ENCODE measurements at regions not wholly inside any gene's neighbourhood (a gene's known extent, or its start where the extent isn't known, plus 50 kb on each side); places are given as distances from the start of the nearest gene placed in this dataset.

GRCh38 chr20:24718277-24718676 lies 230.8 kb upstream of the CST7 start:
- DNase-seq (ENCODE audit: low read depth) = no peak

DNA sequence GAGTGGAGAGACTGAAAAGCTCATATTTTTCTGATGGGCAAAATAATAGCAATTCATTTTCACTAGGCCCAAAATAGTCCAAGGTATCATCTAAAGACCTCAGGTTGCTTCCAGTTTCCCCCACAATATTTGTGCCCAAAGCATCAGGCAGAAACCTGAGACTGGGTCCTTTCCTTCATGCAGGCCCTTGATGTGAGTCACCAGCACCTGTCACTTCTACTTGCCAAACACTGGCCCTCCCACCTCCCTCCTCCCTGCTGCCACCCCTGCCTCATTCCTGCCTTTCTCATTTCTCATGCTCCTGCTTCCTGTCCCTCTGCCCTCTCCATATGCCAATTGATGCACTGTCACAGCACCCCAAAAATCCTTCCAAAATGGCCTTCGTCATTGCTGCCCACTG lies 230.4 kb upstream of the CST7 start:
- DNase-seq (ENCODE audit: low read depth) = no peak

GRCh38 chr20:24720957-24721356 lies 228.1 kb upstream of the CST7 start:
- DNase-seq (ENCODE audit: low read depth) = no peak

DNA sequence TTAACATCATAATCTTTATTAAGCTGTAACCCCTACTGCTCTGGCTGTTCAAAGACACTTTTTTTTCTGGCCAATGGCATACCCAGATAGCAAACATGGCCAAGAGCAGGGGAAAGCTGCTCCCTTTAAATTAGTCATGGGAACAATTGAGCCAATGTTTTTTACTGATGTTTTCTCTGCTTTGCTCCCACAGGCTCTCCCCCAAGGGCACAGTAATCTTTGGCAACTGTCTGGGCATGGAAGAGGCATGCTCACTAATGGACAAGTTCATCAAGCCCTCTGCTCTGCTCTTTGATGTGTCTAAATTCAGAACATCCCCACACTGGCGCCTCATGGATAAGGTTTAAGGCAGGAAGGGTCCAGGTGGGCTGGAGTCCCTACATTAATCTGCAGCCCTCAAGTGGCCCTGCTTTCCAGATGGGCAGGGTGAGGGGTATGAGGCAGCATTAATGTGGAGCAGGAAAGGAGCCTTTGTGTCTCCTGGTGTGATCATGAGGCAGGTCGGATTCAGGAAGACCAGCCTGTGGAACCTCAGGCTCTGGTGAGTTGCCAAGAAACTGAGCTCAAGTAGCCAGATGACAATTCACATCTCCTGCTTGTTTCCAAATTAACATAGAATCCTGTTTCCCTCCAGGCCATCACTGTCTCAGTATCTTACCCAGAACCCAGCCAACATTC lies 227.0 kb upstream of the CST7 start:
- DNase-seq (ENCODE audit: low read depth) = no peak

- no peak for DNase-seq (ENCODE audit: low read depth)
Observed at GRCh38 chr20:24722586-24722985, 226.5 kb upstream of the CST7 start.

- DNase-seq (ENCODE audit: low read depth) = no peak
Observed at GRCh38 chr20:24723186-24723585, 225.9 kb upstream of the CST7 start.

DNA sequence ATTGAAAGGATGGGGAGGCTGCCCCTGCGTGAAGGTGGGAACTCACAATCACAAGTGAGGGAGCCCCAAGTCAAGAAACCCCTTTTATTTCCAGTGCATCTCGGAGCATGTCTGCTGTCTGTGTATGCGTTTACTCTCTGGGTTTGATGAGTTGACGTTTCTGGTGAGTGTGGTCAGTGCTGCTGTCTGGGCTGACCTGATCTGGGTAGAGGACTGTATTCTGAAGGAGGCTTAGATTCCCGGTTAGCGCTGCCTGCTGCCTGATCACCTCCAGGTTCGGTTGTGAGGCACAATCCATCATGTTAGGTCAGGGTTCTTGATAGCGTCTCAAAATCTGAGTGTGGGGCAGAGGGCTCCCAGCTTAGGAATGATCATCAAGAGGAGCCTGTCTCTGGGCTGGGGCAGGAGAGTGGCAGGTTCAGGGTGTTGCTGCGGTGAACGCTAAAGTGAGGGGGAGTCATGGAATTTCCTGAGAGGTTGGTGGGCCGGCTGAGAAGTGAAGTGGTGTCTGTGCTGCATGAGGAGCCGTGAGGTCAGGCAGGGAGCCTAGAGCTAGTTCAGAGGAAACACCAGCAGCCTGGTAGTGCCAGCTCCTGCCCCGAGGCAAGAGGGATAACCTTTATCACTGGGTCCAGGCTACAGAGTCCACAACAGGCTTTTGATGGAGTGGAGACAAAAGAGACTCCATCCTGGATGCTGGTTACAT lies 225.3 kb upstream of the CST7 start:
- no peak for DNase-seq (ENCODE audit: low read depth)

DNA sequence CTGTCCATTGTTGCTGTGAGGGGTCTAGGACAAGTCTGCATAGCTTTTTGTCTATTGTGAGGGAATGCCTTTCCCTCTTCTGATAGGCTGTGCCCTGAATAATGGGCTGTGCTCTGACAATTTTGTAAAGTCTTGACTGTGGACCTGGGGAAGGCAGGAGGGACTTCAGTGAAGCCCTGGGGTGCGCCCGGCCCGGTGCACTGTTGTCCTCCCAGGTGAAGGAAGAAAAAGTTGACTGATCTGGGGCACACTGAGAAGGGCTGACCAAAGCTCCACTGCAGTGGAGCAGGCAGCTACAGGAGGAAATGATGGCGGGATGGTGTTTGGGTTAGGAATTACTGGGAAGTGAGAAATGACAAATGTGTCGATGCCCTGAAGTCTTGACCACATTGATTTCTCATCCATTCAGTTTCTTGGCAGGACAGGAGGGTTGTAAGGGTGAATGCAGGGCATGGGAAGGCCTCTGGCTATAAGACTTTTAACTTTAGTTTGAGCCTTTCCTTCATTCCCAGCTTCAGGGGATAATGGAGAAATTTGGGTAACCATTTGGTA lies 224.0 kb upstream of the CST7 start:
- DNase-seq (ENCODE audit: low read depth) = no peak

DNA sequence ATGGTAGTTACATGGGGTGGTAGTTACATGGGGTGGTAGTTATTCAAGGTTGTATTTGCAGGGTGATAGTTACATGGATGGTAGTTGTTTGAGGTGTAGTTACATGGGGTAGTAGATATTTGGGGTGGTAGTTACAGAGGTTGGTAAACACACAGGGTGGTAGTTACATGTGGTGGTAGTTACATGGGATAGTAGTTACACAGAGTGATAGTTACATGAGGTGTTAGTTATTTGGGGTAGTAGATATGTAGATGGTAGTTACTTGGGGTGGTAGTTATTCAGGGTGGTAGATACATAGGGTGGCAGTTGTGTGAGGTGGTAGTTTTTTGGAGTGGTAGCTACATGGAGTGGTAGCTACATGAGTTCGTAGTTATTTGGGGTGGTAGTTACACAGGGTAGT lies 221.3 kb upstream of the CST7 start:
- no peak for DNase-seq (ENCODE audit: low read depth)

- no peak for DNase-seq (ENCODE audit: low read depth)
Observed at GRCh38 chr20:24729896-24730605, 219.0 kb upstream of the CST7 start.

- no peak for DNase-seq (ENCODE audit: low read depth)
Observed at GRCh38 chr20:24730750-24731149, 218.3 kb upstream of the CST7 start.

GRCh38 chr20:24731312-24731711 lies 217.8 kb upstream of the CST7 start:
- no peak for DNase-seq (ENCODE audit: low read depth)

DNA sequence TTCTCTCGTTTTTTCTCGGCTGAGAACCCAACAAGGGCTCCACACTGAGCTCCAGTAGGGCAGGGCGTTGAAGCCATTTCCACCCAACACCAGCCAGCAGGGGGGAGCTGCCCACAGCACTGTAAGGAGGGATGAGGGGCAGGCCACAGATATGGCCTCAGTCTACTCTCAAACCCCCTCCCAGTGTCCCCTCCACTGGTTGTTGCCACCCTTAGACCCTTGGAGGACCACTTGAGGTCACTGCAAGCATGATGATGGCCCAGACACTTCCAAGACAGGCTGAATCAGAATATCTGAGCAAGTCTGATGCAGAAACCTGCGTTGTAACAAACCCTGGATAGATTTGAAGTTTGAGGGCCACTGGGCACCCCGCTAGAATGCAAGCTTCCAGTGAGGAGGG lies 217.0 kb upstream of the CST7 start:
- DNase-seq (ENCODE audit: low read depth) = no peak

DNA sequence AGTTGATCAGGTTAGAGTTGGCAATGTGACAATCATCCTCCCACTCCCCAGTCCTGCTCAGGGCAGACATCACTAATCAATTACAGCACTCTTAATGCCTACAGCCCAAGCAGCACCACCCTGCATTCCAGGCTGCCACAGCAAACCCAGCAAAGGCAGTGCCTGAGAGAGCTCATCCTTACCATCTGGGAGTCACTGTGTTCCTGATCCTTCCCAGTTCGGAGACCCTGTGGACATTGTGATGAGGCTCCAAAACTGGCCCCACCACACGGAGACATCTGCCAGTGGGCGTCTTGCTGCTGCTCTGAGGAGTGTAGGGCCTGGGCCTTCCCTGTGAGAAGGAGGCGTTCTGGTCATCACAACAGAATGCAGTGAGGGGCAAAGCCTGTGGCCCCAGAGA lies 216.5 kb upstream of the CST7 start:
- DNase-seq (ENCODE audit: low read depth) = no peak

DNA sequence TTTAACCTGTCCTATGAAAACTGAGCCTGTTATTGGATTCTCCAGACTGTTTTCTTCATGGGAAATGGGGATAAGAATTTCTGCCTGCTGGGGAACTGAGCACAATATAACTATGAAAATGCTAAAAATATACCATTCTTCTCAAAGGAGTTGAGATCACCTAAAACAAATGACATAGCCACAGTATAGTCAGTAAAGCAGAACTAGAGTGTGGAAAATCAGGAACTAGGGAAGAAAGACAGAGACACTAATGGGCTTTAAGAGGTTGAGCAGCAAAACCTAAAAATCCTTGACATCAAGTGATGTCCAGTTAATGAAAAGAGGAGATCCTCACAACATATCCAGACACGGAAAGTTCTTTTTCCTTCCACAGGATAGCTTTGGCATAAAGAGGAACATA lies 215.7 kb upstream of the CST7 start:
- no peak for DNase-seq (ENCODE audit: low read depth)

DNA sequence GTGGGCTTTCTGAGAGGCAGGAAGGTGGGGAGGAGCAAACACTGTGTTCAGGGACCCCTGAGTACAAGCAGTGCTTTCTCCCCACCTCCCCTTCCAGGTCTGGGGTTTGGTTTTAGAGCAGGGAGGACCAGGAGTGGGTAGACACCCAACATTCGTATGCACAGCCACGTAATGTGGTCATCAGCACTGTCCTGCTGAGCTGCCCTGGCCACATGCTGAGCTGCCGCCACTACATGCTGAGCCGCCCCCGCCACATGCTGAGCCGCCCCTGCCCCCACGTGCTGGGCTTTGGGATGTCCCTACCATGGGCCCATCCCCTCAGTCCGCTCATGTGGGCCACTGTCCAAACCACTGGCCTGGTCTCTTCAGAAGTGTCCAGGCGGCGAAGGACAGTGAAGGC lies 214.9 kb upstream of the CST7 start:
- no peak for DNase-seq (ENCODE audit: low read depth)

- DNase-seq (ENCODE audit: low read depth) = no peak
Observed at GRCh38 chr20:24735263-24735662, 213.8 kb upstream of the CST7 start.

DNA sequence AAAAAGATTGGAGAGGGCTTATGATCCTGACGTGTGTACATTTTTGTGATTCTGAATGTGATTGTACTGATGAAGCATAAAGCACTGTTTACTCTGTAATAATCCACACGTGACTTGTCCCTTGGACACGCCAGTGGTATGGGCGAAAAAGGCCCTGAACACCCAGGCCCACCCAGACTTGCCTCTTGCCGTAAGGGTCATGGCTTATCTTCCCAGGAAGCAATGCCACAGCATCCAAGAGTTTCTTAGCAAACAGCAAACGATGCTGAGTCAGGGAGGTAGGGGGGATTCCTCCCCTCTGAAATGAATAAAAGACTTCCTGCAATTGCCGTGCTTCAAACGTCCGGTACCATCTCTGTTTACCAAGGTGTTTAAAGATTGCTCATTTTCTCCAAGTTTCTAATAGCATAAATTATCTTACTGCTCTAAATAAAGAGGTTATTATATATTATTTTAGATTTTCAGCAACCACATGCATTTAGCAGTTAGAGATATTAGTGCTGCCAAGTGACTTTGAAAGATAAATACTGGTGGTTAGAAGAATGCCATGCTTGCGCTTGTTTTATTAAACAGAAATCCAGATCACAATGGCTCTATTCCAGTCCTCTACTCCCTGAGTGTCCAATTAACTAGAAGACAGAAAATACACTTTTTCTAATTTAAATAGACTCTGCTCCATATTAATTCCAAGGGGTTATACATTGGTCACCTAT lies 212.8 kb upstream of the CST7 start:
- no peak for DNase-seq (ENCODE audit: low read depth)

GRCh38 chr20:24736844-24737211 lies 212.2 kb upstream of the CST7 start:
- no peak for DNase-seq (ENCODE audit: low read depth)

DNA sequence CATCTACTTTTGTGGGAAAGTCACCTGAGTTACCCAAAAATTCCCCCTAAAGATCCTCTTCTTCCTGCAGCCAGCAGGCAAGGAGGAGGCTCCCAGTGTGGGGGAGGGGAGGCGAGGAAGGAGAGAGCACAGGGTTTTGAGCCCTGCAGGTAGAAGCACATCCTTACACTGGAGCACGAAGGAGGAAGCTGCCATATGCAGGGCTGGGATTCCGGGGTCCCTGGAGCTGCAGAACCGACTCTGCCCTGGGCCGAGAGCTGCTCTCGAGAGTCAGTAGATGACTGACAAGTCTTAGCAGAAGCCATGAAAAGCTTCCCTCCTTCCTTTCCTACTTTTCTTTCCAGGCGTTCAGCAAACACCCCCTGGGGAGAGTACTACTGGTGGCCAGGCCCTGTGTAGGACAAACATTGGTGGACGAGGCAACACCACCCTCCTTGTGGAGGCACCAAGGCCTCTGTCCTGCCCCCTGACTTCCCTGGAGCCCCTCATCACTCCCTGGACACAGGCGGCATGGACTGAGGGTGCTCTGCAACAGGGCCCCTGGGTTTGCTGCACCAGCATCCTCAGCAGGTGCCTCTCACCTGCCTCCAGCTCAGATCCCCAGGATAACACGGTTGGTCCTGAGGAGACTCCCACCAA lies 211.7 kb upstream of the CST7 start:
- DNase-seq (ENCODE audit: low read depth) = no peak

DNA sequence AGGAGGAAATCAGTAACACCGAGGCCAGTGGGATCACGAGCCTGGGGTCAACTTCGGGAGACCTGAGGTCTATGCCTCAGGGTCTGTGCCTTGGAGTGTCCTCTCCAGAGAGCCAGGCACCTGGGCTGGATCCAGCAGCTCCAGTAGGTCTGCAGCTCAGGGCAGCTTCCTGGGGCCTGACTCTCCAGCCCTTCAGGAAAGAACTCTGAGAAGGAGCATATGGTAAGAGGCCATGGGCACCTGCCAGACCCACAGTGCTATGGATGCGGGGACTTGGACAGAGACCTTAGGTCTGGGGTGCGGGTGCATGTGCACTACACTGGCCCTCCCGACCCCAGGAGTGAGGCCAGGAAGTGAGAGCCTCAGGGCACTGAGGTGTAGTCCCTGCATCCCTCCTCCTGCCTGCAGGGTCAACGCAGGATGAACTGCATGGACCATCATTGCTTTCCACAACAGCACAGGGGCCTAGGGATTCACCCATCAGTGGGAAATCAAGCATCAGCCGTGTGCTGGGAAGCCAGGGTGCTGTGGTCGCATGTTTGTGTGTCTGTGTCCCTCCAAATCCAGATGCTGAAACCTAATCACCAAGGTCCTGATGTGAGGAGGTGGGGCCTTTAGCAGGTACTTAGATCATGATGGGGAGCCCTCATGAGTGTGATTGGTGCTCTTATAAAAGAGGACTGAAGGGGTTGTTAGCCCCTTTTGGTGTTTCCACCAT lies 210.9 kb upstream of the CST7 start:
- no peak for DNase-seq (ENCODE audit: low read depth)
